ENCODE measurements at regions not wholly inside any gene's neighbourhood (a gene's known extent, or its start where the extent isn't known, plus 50 kb on each side); places are given as distances from the start of the nearest gene placed in this dataset.

GRCh38 chr7:155360495-155361345, 63.0 kb downstream of the INSIG1 start:
- DNase-seq (ENCODE audit: low spot score), result no peak

- DNase-seq (ENCODE audit: low spot score), result no peak
These were observed 63.6 kb downstream of the INSIG1 start for GRCh38 chr7:155361346-155361680.

- DNase-seq (ENCODE audit: low spot score), result no peak
These were observed 64.3 kb downstream of the INSIG1 start for GRCh38 chr7:155361947-155362346.

- no peak for DNase-seq (ENCODE audit: low spot score)
These were observed 64.9 kb downstream of the INSIG1 start for GRCh38 chr7:155362380-155363145.

GRCh38 chr7:155363146-155363539, 65.5 kb downstream of the INSIG1 start:
- DNase-seq (ENCODE audit: low spot score), result no peak

- DNase-seq (ENCODE audit: low spot score), result no peak
These were observed 66.3 kb downstream of the INSIG1 start for GRCh38 chr7:155363852-155364600.

GRCh38 chr7:155365146-155365874, 67.6 kb downstream of the INSIG1 start:
- DNase-seq (ENCODE audit: low spot score), result no peak

GRCh38 chr7:155368894-155369600, 71.4 kb downstream of the INSIG1 start:
- no peak for DNase-seq (ENCODE audit: low spot score)

- DNase-seq (ENCODE audit: low spot score), result no peak
These were observed 72.1 kb downstream of the INSIG1 start for GRCh38 chr7:155369766-155370165.

- no peak for DNase-seq (ENCODE audit: low spot score)
These were observed 73.7 kb downstream of the INSIG1 start for GRCh38 chr7:155371331-155371883.

- DNase-seq (ENCODE audit: low spot score), result no peak
These were observed 74.5 kb downstream of the INSIG1 start for GRCh38 chr7:155371884-155372781.

GRCh38 chr7:155372782-155373358, 75.2 kb downstream of the INSIG1 start:
- no peak for DNase-seq (ENCODE audit: low spot score)

GRCh38 chr7:155373359-155374273, 75.9 kb downstream of the INSIG1 start:
- DNase-seq (ENCODE audit: low spot score), result no peak

GRCh38 chr7:155374276-155375252, 76.9 kb downstream of the INSIG1 start:
- no peak for DNase-seq (ENCODE audit: low spot score)

- no peak for DNase-seq (ENCODE audit: low spot score)
These were observed 77.9 kb downstream of the INSIG1 start for GRCh38 chr7:155375337-155376277.

All from AG08395 (cell line).